GM21786 (cell line): ENCODE measurements at regions not wholly inside any gene's neighbourhood (a gene's known extent, or its start where the extent isn't known, plus 50 kb on each side); places are given as distances from the start of the nearest gene placed in this dataset.
"Not testable (repeated sequence)": the region's sequence is repeated elsewhere in the genome, so short reads cannot be mapped to it uniquely, and the experiment has no call there.

ENCODE experiments used
- ATAC-seq: cut with Tn5 transposase; IDR thresholded peaks from one replicate; pipeline ENCODE4 v1.9.1; 2021; ENCODE audit not compliant: unreplicated experiment

DNA sequence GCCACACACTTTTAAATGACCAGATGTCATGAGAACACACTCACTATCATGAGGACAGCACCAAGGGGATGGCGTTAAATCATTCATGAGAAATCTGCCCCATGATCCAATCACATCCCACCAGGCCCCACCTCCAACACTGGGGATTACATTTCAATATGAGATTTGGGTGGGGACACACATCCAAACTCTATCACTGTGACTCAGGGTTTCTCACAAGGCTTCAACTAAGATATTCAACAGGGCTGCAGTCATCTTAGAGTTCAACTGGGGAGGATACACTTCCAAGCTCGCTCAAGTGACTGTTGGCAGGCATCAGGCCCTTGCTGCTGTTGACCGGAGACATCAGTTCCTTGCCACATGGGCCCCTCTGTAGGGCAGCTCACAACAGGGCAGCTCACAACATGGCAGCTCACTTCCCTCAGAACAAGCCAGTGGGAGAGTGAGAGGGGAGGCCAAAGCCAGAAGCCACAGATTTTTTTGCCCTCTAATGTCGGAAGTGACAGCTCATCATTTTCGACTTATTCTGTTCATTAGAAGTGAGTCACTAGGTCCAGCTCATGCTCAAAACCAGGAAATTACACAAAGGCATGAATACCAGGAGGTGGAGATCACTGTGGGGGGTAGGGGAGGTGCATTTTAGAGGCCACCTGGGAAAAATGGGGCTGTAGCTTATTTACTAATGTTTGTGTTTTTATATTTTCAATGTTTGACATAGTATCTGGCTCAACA lies 50.8 kb upstream of the PTHLH start:
- ATAC-seq: no peak

DNA sequence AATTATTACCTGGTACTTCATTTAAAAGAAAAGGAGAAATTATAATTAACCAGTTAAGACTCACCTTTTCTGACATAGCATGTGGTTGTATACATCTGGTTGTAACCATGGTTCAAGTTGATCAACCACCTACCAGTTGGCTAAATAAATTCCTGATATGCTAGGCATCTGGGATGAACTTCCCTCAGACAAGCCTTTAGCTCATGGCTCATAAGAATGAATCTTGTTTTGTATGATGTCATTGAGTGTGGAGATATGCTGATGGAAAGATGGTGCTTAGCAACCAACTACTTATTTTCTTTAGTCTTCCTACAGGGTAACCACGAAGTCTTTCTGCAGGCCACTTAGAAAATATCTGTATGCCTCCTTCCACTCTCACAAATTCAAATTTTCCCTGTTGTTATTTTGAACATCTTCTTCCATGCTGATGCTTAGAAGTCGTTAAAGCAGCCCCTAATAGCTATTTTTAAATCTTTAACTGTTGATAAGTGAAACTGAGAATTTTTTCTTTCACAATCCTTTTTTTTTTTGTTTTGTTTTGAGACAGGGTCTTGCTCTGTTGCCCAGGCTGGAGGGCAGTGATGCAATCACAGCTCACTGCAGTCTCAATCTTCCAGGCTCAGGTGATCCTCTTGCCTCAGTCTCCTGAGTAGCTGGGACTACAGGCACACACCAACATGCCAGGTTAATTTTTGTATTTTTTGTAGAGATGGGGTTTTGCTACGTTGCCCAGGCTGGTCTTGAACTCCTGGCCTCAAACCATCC lies 51.9 kb upstream of the PTHLH start:
- no peak for ATAC-seq

DNA sequence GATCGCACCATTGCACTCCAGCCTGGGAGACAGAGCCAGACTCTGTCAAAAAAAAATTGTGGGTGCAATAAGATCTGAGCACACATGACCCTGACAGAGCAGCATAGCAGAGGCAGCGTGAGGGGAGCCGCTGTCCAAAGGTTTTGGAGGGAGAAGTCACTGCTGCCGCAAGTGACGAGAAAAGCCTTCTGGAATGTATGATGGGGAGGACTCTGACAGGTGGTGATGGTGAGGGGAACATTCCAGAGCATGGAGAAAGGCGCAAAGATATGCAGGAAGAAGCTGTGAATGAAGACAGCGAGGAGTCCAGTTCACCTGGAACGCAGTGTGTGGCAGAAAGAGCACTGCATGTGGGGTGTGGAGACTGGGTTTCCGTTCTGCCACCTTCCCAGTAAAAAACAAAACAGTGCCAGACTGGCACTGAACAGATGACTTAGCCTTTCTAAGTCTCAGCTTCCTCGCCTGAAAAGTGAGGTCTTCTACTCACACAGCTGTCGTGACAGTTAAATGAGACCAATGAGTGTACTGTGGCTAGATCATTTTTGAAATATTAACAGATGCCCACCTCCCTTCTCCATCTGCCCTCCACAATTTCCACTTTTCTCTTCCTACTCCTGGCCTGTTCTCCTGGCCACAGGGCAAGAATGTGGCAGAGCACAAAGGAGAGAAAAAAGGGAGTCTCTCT lies 53.4 kb upstream of the PTHLH start:
- ATAC-seq: no peak

DNA sequence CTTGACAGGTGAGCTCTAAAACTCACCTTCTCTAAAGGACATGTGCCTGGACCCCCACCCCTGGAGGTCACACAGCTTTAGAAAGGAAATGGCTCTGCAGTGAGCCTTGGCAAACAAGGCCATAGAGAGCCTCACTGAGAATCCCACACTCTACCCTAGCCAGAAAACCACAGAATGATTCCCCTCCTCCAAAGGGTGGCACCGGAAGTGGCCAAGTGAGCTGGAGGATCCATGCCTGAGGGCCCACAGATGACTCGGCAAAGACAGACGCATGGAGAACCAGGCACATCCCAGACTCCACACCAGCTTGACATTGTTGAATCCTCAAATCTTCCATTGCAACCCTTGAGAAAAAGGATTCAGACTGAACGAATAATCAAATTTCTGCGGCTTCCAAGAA lies 54.2 kb upstream of the PTHLH start:
- no peak for ATAC-seq

DNA sequence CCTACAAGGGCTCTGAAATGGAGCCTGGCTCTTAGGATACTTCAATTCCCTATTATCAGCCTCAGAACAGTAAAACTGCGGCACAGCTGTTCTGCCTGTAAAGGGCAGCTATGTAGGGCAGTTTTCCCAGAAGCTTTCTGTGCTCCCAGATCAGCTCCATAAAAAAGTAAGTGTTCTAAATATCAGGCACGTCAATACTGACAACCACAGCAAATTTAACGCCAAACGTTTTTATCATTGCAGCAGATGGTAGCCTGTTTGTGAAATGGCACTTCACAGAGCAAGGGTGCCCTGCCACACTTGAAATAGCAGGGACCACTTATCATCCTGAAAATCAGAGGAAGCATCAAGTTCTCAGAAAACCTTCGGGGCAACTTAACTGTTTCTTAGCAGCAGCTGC lies 54.8 kb upstream of the PTHLH start:
- no peak for ATAC-seq

DNA sequence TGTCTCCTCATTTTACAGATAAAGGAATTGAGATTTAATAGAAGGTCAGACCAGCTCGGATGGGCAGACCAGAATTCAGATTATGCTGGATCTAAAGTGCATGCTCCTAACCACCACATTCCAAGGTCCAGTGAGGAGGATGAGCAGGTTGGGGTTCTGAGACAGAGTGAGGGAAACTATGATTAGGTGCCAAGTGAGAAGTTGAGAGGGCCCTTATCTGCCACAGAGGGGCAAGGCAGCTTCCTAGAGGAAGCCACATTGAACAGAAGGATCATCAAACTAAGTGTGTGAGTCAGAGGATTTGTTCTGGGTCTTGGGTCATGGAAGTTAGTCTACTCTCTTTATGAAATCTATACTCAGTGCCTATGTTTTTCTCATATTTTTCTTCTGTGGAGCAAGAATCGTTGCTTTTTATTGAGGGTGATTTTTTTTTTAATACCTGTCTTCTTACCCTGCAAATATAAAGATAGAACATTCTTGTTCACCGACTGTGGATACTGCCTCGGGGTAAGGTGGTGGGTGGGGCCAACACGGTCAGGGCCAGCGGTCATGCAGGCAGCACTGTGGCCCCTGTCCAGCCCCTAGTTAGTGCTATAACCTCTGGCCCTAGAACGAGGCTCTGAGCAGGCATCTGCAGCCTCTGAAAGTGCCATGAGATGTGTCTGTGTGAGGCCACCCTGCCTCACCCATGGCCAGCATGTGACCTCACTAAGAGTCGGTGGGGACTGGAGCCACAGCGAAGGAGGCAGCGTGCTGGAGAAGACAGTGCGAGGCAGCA lies 55.6 kb upstream of the PTHLH start:
- ATAC-seq: no peak

DNA sequence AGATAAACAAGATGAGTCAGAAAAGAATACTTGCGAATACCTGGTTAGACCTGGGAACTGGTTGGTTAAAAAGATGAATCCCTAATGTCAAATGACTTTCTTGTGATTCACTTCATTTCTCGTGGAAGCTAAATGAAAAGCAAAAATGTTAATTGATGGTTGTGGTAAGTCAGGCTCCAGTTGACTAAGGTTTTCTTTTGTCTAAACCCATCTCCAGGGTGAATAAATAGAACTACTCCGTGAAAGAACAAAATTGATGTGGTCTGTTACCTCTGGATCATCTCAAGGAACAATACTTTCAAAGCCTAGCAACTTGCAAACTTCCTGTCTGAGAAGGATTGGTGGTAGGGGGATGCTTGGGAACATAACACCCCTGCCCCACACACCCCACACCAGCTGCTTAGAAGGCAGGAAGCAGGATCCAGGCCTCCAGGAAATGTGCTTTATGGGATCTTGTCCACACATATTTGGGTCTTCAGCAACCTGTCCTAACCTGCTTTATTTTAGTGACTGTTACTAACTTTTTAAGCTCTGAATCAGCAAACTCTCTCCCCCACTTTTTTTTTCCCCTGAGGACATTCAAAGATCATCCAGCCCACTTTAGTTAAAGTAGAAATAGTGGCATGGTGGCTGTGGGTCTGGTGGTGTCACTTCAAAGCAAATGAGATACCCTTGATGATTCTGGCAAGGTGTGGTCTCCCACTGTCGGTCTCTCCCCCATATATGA lies 60.4 kb upstream of the PTHLH start:
- ATAC-seq: no peak

DNA sequence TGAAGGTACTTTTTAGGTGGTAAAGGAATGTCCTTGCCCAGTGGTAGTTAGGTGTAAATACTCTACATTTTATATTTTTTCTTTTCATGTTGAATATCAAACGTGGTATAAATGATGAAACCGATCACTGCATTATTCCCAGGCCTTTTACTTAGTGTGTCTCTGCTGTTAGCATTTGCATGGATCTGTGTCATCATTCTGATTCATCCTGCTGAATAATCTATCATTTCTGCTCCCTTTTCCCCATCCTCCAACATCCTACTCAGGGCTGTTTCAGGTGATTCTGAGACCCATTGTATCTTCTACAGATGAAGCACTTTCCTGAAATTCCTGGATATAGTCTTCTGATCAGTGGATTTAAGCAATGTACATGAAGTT lies 61.0 kb upstream of the PTHLH start:
- no peak for ATAC-seq

DNA sequence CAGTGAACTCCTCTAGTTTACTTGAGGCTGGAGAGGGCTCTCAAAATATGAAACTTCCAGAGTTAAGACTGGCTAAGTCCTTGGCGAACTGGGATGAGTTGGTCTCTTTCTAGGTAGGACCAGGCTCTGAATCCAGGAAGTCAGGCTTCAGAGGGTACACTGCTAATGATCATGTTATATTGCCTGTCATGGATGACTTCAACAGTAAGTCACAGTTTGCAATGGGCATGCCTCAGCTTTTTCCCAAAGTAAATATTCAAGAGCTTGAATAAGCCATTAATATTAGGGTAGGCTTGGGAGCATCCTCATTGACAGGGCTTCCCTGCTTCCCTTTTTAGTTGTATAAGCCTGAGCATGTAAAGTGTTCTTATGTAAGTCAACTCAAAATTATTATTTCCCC lies 61.7 kb upstream of the PTHLH start:
- no peak for ATAC-seq

DNA sequence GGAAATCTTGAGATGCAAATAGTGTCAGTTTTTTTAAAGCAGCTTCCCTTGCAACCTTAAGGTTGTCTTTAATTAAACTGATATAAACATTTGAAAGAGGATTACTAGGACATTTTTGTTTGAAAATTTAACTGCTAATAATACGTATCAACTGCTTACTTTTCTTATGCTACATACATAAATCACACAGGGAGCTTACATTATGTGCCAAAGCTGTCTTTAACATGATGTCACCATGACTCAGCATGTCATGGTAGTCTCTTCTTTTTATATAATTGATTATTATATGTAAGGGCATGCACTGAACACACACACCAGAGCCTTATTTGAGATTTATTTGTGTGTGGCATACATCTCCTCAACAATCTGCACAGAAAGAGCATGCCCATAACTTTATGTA lies 63.0 kb upstream of the PTHLH start:
- no peak for ATAC-seq

DNA sequence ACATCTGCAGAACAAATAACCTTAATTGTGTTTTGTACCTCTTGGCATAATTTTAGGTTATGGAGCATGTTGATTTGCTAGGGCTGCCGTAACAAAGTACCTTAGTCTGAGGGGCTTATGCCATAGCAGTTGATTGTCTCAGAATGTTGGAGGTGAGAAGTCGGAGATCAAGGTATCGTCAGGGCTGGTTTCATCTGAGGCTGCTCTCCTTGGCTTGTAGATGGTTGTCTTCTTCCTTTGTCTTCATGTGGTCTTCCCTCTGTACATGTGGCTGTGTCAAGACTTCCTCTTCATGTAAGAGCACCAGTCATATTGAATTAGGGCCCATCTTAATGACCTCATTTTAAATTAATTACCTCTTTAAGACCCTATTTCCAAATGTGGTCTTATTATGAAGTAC lies 64.4 kb upstream of the PTHLH start:
- no peak for ATAC-seq

DNA sequence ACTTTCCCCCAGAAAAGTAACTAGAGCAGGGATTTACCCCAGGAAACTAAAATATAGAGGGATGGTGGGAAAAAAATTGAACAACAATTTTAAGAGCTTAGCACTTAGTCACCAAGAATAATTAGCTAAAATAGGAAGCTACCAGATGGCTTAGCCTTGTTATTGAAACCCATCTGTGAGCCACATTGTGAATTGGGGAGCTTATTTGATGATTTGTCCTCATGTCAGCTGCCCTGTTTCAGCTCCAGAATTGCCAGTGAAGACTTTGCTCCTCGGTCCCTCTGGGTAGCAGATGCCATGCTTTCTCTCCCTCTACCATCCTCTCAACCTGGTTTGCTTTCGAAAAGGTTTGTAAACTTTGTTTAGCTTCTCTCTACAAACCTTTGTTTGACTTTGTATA lies 67.7 kb upstream of the PTHLH start:
- ATAC-seq: no peak

DNA sequence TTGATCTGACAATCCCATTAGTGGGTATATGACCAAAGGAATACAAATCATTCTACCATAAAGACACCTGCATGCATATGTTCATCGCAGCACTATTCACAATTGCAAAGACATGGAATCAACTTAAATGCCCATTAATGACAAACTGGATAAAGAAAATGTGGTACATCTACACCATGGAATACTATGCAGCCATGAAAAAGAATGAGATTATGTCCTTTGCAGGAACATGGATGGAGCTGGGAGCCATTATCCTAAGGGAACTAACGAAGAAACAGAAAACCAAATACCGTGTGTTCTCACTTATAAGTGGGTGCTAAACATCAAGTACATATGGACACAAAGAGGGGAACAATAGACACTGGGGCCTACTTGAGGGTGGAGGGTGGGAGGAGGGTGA lies 74.1 kb upstream of the PTHLH start:
- not testable (repeated sequence) for ATAC-seq

DNA sequence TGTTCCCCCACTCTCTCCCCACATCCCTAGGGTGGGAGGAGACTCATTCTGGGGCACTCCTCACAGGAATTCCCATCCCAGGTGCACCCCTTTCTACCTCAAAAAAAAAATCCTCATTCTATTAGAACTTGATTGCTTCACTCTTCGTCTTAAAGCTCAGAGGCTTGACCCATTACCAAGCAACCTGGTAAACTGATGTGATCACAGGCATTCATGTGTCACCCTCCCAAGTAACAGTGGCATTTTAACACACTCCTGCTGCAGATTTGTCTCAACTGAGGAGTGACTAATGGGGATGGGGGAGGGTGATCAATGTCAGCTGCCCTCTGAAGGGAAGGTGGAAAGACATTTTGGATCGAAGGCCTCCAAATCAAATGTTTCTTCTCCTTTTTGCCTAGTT lies 78.1 kb upstream of the PTHLH start:
- ATAC-seq: no peak

DNA sequence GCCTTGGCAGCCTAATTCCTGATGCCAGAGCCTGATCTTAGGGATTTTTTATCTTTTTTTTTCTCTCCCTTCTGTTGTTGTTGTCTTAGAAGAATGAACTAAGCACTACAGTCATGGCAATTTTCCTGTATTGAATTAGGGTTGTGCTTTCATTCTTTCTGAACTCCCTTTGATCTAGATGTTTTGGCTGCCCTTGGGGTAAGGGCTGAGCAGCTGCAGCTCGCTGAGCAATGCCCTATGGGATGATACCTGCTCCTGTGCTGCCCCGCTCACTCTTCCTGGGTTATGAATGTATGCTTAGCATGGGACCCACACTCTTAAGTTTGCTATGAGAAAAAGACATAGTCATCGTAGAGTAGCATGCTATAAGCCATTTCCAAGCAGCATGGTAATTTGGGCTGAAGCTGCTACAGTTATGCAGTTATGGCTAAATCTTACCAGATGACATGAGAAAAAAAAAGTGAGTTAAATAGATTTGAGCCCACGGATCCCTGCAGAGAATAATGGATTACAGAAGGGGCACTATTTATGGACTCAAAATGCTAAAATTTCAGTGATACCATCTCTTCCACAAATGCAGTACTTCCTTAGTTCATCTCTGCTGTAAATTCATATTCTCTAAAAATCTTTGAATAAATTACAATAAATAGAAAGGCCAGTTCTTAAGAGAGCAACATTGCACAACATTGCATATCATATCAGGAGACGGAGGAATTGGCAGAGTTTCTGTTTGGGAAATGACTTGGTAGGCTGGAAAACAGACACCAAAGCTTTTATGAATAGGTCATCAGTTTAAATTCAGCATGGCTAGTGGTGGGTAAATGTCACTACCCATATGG lies 79.2 kb upstream of the PTHLH start:
- ATAC-seq: no peak

DNA sequence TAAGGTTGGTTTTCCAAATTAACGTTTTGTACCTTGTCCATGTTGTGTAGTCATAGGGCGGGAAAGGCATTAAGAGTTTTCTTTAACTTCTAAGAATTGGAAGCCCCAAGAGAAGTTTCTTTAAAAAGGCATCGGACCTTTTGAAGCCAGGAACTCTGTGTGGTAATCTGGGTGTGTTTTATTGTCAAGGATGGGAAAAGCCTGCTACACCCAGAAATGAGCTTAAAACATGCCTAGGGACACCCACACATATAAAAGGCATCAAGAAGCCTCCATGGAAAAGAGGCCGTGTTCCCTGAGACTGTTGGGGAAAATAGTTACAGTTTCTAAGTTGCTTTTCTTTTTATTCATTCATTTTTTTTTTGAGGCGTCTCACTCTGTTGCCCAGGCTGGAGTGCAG lies 81.0 kb upstream of the PTHLH start:
- no peak for ATAC-seq

DNA sequence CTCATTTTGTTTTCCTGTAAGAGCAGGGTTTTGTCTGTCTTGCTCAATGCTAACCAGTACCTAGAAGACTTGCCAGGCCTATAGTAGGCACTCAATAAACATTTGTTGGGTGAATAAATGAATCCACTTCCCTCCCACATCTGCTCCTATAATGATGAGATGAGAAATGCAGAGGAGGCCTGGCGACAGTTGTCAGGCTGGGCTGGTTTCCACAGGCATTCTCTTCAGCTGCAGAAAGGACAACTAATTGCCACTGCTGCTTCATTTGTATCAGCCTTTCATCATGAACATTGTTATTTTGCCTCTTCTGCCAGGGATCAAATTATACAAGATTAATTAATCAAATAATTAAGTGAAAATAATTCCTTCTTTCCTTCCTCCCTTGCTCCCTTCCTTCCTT lies 82.0 kb upstream of the PTHLH start:
- ATAC-seq: no peak

DNA sequence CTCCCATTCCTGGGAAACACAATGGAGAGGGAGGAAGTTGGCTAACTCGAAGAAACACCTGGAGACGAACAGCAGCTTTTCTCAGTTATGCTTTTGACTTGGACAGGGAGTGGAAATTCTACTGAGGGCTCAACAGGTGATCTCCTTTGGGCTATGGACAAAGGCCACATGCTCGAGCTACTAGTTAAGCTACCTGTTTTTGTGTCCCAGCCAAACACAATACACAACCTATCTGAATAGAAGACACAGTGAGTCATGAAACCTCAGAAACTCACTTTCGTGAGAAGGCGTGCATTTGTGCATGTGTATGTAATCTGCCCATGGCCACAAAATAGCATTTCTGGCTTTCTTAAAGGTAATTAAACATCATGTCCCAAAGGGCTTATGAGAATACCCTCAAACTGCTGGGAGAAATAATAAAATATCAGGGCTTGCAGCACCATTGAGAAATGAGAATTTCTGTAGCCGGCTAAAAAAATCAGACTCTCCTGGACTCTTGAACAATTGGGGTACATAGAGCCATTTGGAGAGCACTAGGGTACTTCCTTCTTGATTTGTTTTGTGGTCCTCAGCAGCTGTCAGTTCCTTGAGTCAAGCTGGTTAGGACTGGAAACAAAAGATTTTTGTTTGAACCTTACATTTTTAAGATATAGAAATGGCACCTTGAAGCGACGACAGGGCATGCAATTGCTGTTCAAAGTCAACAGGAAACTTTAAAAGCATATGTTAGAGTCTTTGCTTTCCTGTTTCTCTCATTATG lies 85.5 kb upstream of the PTHLH start:
- ATAC-seq: no peak

DNA sequence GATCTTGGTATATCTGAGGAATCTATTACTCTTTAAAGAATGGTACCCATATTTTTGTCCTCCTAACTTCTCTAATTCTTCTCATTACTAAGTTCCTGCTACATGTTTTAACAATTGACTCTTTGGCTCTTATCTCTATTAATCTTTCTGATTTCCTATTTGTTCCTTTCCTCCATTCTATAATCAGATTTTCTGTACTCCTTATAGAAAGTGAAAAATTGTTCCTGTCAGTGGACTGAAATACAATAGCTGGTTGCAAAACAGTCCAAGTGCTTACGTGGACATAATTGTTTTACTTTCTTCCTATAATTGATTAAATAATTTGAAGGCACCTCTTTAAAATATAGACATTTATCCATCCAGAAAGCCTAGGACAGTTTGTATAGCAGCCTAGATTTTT lies 86.7 kb upstream of the PTHLH start:
- ATAC-seq: no peak
